ENCODE measurements at regions not wholly inside any gene's neighbourhood (a gene's known extent, or its start where the extent isn't known, plus 50 kb on each side); places are given as distances from the start of the nearest gene placed in this dataset.

DNA sequence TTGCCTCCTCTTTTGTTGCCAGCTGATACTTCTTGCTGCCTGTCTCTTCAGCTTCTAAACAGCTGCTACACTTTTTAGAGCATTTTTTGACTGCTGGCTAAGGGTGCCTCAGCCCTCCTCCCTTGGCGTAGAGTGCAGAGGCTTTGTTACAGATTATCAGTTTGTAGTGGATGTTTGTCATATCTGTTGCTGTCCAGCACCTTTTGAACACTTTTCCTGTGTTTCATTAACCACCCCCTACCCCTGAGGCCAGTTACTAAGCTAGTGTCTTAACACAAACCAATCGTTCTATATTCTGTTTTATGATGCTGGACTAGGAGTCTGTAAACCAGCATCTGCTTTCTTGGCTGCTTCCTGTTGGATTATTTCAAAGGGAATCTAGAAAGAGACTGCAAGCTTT lies 441.5 kb downstream of the DNAH5 start:
- no peaks in the 10 kb centered on the region for H3K36me3 ChIP-seq
- TF ChIP-seq, protein P1, sequence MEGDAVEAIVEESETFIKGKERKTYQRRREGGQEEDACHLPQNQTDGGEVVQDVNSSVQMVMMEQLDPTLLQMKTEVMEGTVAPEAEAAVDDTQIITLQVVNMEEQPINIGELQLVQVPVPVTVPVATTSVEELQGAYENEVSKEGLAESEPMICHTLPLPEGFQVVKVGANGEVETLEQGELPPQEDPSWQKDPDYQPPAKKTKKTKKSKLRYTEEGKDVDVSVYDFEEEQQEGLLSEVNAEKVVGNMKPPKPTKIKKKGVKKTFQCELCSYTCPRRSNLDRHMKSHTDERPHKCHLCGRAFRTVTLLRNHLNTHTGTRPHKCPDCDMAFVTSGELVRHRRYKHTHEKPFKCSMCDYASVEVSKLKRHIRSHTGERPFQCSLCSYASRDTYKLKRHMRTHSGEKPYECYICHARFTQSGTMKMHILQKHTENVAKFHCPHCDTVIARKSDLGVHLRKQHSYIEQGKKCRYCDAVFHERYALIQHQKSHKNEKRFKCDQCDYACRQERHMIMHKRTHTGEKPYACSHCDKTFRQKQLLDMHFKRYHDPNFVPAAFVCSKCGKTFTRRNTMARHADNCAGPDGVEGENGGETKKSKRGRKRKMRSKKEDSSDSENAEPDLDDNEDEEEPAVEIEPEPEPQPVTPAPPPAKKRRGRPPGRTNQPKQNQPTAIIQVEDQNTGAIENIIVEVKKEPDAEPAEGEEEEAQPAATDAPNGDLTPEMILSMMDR (IDR thresholded peaks at IDR 0.05) = no peak
- H3K9ac ChIP-seq (ENCODE audit: low read depth in 2 of 2, low read length in 2 of 2) = no peak overlapping the region
- intact Hi-C loops (cut with DNase I) = no loop called here
- H3K4me1 ChIP-seq = no peaks in the 10 kb centered on the region
- no peak overlapping the region for H3K27ac ChIP-seq
- H3K27me3 ChIP-seq = no peaks in the 10 kb centered on the region
- DNase-seq = no peak
- no peak overlapping the region for H3K4me3 ChIP-seq
- H3K9me3 ChIP-seq = no peaks in the 10 kb centered on the region

DNA sequence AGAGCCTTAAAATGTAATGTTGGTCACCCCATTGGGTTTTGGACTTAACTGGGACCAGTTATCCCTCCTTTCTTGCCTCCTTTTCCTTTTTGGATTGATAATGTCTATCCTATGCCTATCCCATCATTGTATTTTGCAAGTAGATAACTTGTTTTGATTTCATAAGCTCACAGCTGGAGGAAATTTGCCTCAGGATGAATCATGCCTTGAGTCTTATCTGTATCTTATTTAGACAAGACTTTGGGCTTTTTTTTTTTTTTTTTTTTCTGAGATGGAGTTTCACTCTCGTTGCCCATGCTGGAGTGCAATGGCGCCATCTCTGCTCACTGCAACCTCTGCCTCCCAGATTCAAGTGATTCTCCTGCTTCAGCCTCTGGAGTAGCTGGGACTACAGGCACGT lies 443.3 kb downstream of the DNAH5 start:
- Histone ChIP-seq H3K9ac (ENCODE audit: low read depth in 2 of 2, low read length in 2 of 2) (no peak overlapping the region), H3K36me3 (no peaks in the 10 kb centered on the region), H3K4me3 (no peak overlapping the region), H3K27ac (no peak overlapping the region), H3K4me1 (no peaks in the 10 kb centered on the region), H3K27me3 (no peaks in the 10 kb centered on the region), H3K9me3 (no peaks in the 10 kb centered on the region)
- no peak for DNase-seq
- intact Hi-C loops (cut with DNase I) = no loop called here
- TF ChIP-seq, protein P1 (IDR thresholded peaks at IDR 0.05) = no peak

DNA sequence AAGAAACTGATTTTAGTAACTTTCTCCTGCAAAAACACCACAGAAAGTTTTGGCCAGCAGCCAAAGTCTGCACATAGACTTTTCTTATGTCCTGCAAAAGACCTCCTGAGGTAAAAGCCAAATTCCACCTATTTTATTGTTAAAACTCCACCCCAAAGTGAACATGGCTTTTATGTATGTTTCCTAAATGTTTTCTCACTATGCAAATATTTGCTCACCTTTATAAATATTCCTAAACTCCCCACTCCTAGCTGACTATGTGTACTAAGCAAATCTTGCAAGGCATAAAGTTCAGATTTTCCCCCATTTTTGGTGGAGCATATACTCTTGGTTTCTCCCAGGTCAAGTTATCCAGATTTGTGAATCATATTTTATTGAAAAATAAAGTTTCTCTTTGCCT lies 446.2 kb downstream of the DNAH5 start:
- DNase-seq = no peak
- Histone ChIP-seq H3K27me3 (no peaks in the 10 kb centered on the region), H3K36me3 (no peaks in the 10 kb centered on the region), H3K9ac (ENCODE audit: low read depth in 2 of 2, low read length in 2 of 2) (no peak overlapping the region), H3K27ac (no peak overlapping the region), H3K9me3 (no peaks in the 10 kb centered on the region), H3K4me1 (no peaks in the 10 kb centered on the region), H3K4me3 (no peak overlapping the region)
- TF ChIP-seq, protein P1 (IDR thresholded peaks at IDR 0.05) = no peak
- intact Hi-C loops (cut with DNase I) = no loop called here

DNA sequence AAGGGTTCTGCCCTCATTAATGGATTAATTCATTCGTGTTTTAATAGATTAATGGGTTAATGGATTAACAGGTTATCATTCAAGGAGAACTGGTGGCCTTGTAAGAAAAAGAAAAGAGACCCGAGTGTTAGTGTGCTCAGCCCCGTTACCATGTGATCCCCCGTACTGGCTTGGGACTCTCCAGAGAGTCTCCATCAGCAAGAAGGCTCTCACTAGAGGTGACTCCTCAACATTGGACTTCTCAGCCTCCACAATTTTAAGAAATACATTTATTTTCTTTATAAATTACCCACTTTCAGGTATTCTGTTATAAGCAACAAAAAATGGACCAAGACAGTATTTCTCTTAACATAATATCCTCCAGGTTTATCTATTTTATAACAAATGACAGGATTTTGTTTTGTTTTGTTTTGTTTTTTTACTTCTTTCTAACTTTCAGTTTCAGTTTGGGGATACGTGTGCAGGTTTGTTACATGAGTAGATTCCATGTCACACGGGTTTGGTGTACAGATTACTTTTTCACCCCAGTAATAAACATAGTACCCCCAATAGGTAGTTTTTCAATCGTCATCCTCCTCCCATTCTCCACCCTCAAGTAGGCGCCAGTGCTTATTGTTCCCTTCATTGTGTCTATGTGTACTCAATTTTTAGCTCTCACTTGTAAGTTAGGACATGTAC lies 456.1 kb downstream of the DNAH5 start:
- H3K9ac ChIP-seq (ENCODE audit: low read depth in 2 of 2, low read length in 2 of 2) = no peak overlapping the region
- intact Hi-C loops (cut with DNase I) = no loop called here

DNA sequence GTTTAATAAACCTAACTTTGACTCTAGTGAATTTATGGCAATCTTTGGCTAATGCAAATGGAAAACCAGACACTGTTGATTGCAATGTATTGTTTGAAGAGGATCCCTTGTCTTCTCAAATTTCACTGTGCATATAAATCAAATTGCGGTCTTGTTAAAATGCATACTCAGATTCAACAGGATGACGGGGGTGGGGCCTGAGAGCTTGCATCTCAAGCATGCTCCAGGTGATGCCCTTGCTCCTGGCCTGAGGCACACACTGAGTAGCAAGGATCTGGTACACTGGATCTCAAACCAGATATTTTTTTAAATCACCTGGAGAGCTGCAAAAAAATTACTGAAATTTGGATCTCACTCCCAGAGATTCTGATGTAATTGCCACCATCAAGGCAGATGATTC lies 463.7 kb downstream of the DNAH5 start:
- intact Hi-C loops (cut with DNase I) = no loop called here
- Histone ChIP-seq H3K36me3 (no peaks in the 10 kb centered on the region), H3K9me3 (no peaks in the 10 kb centered on the region), H3K4me3 (no peak overlapping the region), H3K27ac (no peak overlapping the region), H3K9ac (ENCODE audit: low read depth in 2 of 2, low read length in 2 of 2) (no peak overlapping the region), H3K4me1 (no peaks in the 10 kb centered on the region), H3K27me3 (no peaks in the 10 kb centered on the region)
- no peak for DNase-seq
- TF ChIP-seq, protein P1 (IDR thresholded peaks at IDR 0.05) = no peak

More for the DNA sequence above, 456.1 kb downstream of the DNAH5 start:
- DNase-seq = no peak
- Histone ChIP-seq H3K27ac (no peak overlapping the region), H3K4me3 (no peak overlapping the region), H3K9me3 (no peaks in the 10 kb centered on the region), H3K27me3 (no peaks in the 10 kb centered on the region), H3K36me3 (no peaks in the 10 kb centered on the region), H3K4me1 (no peaks in the 10 kb centered on the region)
- TF ChIP-seq, protein P1 (IDR thresholded peaks at IDR 0.05) = no peak

Data from colonic mucosa (tissue), 4 donors.